ENCODE measurements at regions not wholly inside any gene's neighbourhood (a gene's known extent, or its start where the extent isn't known, plus 50 kb on each side); places are given as distances from the start of the nearest gene placed in this dataset.
"Not testable (repeated sequence)": the region's sequence is repeated elsewhere in the genome, so short reads cannot be mapped to it uniquely, and the experiment has no call there.

- DNase-seq = not testable (repeated sequence)
Observed at GRCh38 chr21:14008006-14008405, 202.7 kb downstream of the LIPI start.

- DNase-seq = not testable (repeated sequence)
Observed at GRCh38 chr21:14006144-14006543, 204.6 kb downstream of the LIPI start.

GRCh38 chr21:13986996-13987958 lies 223.5 kb downstream of the LIPI start:
- not testable (repeated sequence) for DNase-seq

GRCh38 chr21:13985865-13986863 lies 224.6 kb downstream of the LIPI start:
- not testable (repeated sequence) for DNase-seq

- not testable (repeated sequence) for DNase-seq
Observed at GRCh38 chr21:13985137-13985864, 225.5 kb downstream of the LIPI start.

- not testable (repeated sequence) for DNase-seq
Observed at GRCh38 chr21:13984728-13985127, 226.0 kb downstream of the LIPI start.

- DNase-seq = not testable (repeated sequence)
Observed at GRCh38 chr21:13981176-13982087, 229.3 kb downstream of the LIPI start.

- DNase-seq = not testable (repeated sequence)
Observed at GRCh38 chr21:13980115-13980662, 230.6 kb downstream of the LIPI start.

GRCh38 chr21:13979608-13980007 lies 231.1 kb downstream of the LIPI start:
- DNase-seq = not testable (repeated sequence)

GRCh38 chr21:13974582-13974981 lies 236.2 kb downstream of the LIPI start:
- DNase-seq = not testable (repeated sequence)

- not testable (repeated sequence) for DNase-seq
Observed at GRCh38 chr21:13969853-13970252, 240.9 kb downstream of the LIPI start.

GRCh38 chr21:13969002-13969401 lies 241.8 kb downstream of the LIPI start:
- DNase-seq = not testable (repeated sequence)

- DNase-seq = not testable (repeated sequence)
Observed at GRCh38 chr21:13963259-13963658, 247.5 kb downstream of the LIPI start.

- no peak for DNase-seq
Observed at GRCh38 chr21:13937236-13937635, 273.5 kb downstream of the LIPI start.

GRCh38 chr21:13936033-13936937 lies 274.5 kb downstream of the LIPI start:
- not testable (repeated sequence) for DNase-seq

GRCh38 chr21:13935396-13936032 lies 275.2 kb downstream of the LIPI start:
- not testable (repeated sequence) for DNase-seq

- DNase-seq = not testable (repeated sequence)
Observed at GRCh38 chr21:13934887-13935342, 275.8 kb downstream of the LIPI start.

- not testable (repeated sequence) for DNase-seq
Observed at GRCh38 chr21:13923175-13923574, 287.6 kb downstream of the LIPI start.

- DNase-seq = not testable (repeated sequence)
Observed at GRCh38 chr21:13921455-13921854, 289.3 kb downstream of the LIPI start.

All from central memory CD4-positive, alpha-beta T cell (primary cell).